ENCODE measurements at regions not wholly inside any gene's neighbourhood (a gene's known extent, or its start where the extent isn't known, plus 50 kb on each side); places are given as distances from the start of the nearest gene placed in this dataset.
A peak's percentile ranks its signal among the peaks of the same experiment; 100 is the strongest.
"Not testable (repeated sequence)": the region's sequence is repeated elsewhere in the genome, so short reads cannot be mapped to it uniquely, and the experiment has no call there.

DNA sequence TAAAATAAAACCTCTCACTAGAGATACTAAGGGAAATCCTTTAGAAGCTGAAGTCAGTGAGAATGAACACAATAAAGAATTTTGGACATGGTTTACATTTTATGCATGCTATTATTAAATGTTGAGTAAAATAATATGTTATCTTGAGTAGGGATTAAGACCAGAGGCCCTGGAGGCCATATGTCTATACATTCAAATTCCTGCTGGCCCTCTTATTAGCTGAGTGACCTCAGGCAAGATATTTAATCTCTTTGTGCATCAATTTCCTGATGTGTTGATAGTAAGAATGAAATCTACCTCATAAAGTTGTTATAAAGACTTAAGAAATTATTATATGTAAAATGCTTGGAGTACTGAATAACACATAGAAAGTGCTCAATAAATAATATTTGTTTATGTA, 281.1 kb upstream of the KLF4 start:
- H3K4me3 ChIP-seq (ENCODE audit: low read depth, low read length), result no peak overlapping the region
- DNase-seq (ENCODE audit: low read depth), result no peak
- no peak for TF ChIP-seq MYC (IDR thresholded peaks at IDR 0.05; ENCODE audit: low read depth, low read length)
- no peak for TF ChIP-seq POLR2A (IDR thresholded peaks at IDR 0.05; ENCODE audit: extremely low read depth, insufficient read length)
- TF ChIP-seq, protein P1, sequence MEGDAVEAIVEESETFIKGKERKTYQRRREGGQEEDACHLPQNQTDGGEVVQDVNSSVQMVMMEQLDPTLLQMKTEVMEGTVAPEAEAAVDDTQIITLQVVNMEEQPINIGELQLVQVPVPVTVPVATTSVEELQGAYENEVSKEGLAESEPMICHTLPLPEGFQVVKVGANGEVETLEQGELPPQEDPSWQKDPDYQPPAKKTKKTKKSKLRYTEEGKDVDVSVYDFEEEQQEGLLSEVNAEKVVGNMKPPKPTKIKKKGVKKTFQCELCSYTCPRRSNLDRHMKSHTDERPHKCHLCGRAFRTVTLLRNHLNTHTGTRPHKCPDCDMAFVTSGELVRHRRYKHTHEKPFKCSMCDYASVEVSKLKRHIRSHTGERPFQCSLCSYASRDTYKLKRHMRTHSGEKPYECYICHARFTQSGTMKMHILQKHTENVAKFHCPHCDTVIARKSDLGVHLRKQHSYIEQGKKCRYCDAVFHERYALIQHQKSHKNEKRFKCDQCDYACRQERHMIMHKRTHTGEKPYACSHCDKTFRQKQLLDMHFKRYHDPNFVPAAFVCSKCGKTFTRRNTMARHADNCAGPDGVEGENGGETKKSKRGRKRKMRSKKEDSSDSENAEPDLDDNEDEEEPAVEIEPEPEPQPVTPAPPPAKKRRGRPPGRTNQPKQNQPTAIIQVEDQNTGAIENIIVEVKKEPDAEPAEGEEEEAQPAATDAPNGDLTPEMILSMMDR (IDR thresholded peaks at IDR 0.05; ENCODE audit: low read depth, low read length), result no peak
- TF ChIP-seq, protein P2, sequence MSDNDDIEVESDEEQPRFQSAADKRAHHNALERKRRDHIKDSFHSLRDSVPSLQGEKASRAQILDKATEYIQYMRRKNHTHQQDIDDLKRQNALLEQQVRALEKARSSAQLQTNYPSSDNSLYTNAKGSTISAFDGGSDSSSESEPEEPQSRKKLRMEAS (IDR thresholded peaks at IDR 0.05; ENCODE audit: low read depth, low read length), result no peak

DNA sequence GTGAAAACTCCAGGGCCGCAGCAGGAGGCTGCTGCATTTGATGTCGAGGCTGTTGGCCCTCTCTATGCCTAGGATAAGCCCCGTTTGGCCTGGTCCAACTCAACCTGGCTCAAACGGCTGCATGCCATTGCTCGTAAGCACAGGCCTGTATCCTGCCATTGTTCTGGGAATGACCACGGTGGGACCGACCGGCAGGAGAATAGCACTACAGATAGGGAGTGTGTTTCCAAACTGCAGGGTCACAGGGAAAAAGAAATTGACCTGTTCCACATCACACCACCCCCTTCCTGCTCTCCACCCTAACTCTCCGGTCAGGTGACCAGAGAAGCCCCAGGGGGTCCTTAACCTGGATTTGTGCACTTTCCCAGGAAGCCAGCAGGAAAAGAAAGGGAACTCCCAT, 278.7 kb upstream of the KLF4 start:
- TF ChIP-seq, protein P2 (IDR thresholded peaks at IDR 0.05; ENCODE audit: low read depth, low read length), result no peak
- no peak for TF ChIP-seq MYC (IDR thresholded peaks at IDR 0.05; ENCODE audit: low read depth, low read length)
- no peak for TF ChIP-seq POLR2A (IDR thresholded peaks at IDR 0.05; ENCODE audit: extremely low read depth, insufficient read length)
- TF ChIP-seq, protein P1 (IDR thresholded peaks at IDR 0.05; ENCODE audit: low read depth, low read length), result no peak
- DNase-seq (ENCODE audit: low read depth), result no peak
- H3K4me3 ChIP-seq (ENCODE audit: low read depth, low read length), result no peak overlapping the region

DNA sequence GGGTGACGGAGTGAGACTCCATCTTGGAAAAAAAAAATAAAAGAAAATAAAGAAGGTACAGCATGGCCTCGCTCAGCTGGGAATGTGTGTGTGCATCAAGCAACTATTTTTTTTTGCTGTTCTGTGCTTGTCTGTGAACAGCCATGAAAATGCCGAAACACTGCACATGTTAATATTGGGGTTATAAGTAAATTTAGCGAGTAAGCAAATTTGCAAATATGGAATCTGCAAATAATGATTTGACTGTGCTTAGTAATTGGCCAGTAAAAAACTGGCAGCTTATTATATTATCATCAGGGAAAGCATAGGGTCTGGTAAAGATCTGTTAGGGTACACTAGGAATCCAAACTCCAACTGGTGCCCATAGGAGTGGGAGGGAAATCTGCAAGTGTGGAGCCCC, 278.1 kb upstream of the KLF4 start:
- no peak for DNase-seq (ENCODE audit: low read depth)
- TF ChIP-seq, protein P2 (IDR thresholded peaks at IDR 0.05; ENCODE audit: low read depth, low read length), result no peak
- TF ChIP-seq, protein P1 (IDR thresholded peaks at IDR 0.05; ENCODE audit: low read depth, low read length), result no peak
- TF ChIP-seq POLR2A (IDR thresholded peaks at IDR 0.05; ENCODE audit: extremely low read depth, insufficient read length), result no peak
- TF ChIP-seq MYC (IDR thresholded peaks at IDR 0.05; ENCODE audit: low read depth, low read length), result no peak
- no peak overlapping the region for H3K4me3 ChIP-seq (ENCODE audit: low read depth, low read length)

DNA sequence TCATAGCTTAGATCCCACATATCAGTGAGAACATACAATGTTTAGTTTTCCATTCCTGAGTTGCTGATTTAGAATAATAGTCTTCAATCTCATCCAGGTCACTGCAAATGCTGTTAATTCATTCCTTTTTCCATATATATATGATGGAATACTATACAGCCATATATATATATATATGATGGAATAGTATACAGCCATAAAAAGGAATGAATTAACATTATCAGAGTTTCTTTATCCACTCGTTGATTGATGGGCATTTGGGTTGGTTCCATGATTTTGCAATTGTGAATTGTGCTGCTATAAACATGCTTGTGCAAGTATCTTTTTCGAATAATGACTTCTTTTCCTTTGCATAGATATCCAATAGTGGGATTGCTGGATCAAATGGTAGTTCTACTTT, 273.9 kb upstream of the KLF4 start:
- not testable (repeated sequence) for H3K4me3 ChIP-seq (ENCODE audit: low read depth, low read length); DNase-seq (ENCODE audit: low read depth)

DNA sequence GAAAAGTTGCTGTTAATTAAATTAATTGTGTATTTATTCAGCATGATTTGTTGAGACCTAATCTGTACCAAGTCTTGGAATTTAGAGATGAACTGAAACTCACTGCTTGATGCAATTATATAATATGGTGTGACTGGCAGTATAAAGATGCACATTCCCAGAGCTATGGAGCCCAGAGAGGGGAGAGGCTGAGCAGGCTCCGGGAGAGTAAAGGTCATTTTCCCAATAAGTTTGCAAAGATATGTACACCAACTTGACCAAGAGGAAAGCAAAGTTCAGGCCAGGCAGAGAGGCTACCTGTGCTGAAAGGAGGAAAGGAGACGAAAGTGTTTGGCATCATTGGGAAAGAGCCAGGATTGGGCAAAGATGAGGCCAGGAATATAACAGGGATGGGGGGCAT, 271.7 kb upstream of the KLF4 start:
- no peak for DNase-seq (ENCODE audit: low read depth)
- no peak for TF ChIP-seq MYC (IDR thresholded peaks at IDR 0.05; ENCODE audit: low read depth, low read length)
- TF ChIP-seq, protein P2 (IDR thresholded peaks at IDR 0.05; ENCODE audit: low read depth, low read length), result no peak
- TF ChIP-seq POLR2A (IDR thresholded peaks at IDR 0.05; ENCODE audit: extremely low read depth, insufficient read length), result no peak
- TF ChIP-seq, protein P1 (IDR thresholded peaks at IDR 0.05; ENCODE audit: low read depth, low read length), result no peak
- H3K4me3 ChIP-seq (ENCODE audit: low read depth, low read length), result peak overlapping the region; percentile 25

DNA sequence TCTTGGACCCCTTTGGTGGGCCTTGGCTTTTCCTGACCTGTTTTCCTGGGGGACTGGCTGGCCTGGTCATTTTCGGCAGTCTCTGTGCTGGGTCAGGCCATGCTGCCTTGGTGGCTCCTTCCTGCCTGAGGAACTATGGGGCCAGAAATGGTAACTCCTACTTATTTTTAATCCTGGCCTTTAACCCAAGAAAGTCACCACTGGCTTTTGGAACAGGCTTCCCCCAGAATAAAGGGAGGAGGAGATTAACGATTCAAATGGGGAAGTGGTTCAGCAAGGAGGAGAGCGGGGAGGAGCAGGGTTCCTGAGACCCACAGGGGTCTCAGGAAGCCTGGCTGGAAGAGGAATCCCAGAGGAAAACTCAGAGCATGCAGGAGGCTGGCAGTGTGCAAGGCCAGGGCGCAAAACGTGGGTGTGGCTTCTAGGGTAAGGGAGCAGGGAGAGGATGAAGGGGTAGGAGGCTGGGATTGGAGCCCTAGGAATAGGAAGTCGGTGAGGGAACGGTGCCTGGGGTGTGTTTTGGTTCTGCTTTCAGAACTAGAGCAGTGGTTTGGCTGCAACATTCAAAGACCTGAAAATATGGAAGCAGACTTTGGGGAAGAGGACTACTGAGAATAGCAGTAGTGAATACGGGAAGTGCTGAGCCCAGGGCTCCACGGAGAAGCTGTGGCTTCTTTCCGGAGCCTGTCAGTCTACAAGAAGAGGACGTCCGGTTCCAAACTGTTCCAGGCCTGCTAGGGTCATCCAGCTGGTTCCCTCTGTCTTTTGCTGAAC, 271.1 kb upstream of the KLF4 start:
- DNase-seq (ENCODE audit: low read depth), result peak; percentile 86
- H3K4me3 ChIP-seq (ENCODE audit: low read depth, low read length), result peak overlapping the region; percentile 25
- TF ChIP-seq, protein P2 (IDR thresholded peaks at IDR 0.05; ENCODE audit: low read depth, low read length), result no peak
- peak; percentile 34; the same call in 1 of the 2 replicates for TF ChIP-seq MYC (IDR thresholded peaks at IDR 0.05; ENCODE audit: low read depth, low read length)
- TF ChIP-seq, protein P1 (IDR thresholded peaks at IDR 0.05; ENCODE audit: low read depth, low read length), result no peak
- no peak for TF ChIP-seq POLR2A (IDR thresholded peaks at IDR 0.05; ENCODE audit: extremely low read depth, insufficient read length)
